BE2C (cell line): ENCODE measurements at regions not wholly inside any gene's neighbourhood (a gene's known extent, or its start where the extent isn't known, plus 50 kb on each side); places are given as distances from the start of the nearest gene placed in this dataset.

ENCODE experiments used
- DNase-seq: peaks from one replicate; pipeline ENCODE4 v3.0.0-alpha.2; 2020
- H3K27me3 ChIP-seq: fragments of 250-450 bp; sonication (Bioruptor Pico); 2 replicates; pipeline ENCODE4 v1.5.1; 2020; ENCODE audit warnings: mild to moderate bottlenecking
- H3K36me3 ChIP-seq: fragments of 250-450 bp; sonication (Bioruptor Pico); 2 replicates; pipeline ENCODE4 v1.5.1; 2020; ENCODE audit warnings: mild to moderate bottlenecking
- H3K4me1 ChIP-seq: fragments of 250-450 bp; sonication (Bioruptor Pico); 2 replicates; pipeline ENCODE4 v1.5.1; 2020
- H3K4me3 ChIP-seq: 2 replicates; pipeline ENCODE4 v1.5.1; 2011; ENCODE audit warnings: low read depth, low read length
- H3K9me3 ChIP-seq: fragments of 250-450 bp; sonication (Bioruptor Pico); 2 replicates; pipeline ENCODE4 v1.5.1; 2020
- CTCF ChIP-seq: IDR thresholded peaks from 2 replicates; pipeline ENCODE4 v1.5.1; 2012; ENCODE audit warnings: mild to moderate bottlenecking, low read depth, low read length

DNA sequence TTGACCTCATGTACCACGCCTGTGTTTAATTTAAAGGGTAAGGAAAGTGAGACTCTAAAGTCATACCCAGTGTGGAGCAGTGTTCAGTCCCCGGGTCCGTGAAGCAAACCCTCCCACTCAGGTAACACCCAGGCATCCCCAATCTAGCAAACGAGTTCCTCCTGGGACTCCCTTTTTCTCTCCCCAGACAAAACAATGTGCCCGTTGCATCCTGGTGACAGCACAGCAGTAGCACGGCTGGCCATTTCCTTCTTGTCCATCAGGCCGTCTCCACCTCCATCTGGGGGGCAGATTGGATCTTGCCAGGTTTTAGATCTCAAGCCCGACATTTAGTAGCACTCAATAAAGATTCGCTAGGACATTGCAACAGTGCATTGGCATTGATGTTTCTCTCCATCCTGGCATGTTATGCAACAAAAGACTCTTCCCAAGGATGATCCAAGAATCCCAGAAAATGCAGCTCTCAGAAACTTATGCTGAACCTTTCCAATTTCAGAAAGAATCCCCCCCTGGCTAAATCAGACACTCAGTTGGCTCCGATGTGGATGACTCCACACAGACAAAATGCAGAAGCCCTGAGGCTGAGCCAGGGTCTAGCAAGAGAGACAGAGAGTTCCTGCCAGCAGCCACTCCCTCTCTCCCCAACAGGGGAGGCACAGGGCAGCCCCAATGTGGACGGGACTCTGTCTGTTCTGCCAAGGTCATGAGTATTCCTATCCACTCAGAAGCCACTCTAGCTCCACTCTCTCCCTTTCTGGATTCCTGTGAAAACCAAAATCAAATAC lies 274.5 kb upstream of the MGMT start:
- no peak for DNase-seq
- TF ChIP-seq CTCF, result no peak
- Histone ChIP-seq H3K36me3 (no peaks in the 10 kb centered on the region), H3K4me3 (no peak overlapping the region), H3K9me3 (no peaks in the 10 kb centered on the region), H3K27me3 (no peaks in the 10 kb centered on the region), H3K4me1 (no peaks in the 10 kb centered on the region)

DNA sequence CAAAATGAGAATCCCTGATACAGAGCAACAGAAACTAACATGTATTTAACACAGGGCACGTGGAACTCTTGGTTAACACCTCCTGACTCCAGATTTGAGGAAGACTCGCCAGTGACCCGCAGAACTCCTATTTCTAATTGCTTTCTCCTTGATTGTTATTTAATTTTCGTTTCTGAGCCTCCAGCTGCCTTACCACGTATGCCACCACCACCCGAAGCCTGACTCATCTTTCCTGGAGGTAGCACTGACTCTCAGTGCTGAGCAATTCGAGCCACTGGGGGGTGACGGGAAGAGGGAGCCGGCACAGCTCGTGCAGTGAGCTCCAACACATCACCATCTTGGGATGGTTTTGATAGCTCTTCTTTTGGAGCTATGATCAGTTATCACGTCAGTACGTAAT lies 273.9 kb upstream of the MGMT start:
- no peak overlapping the region for H3K4me3 ChIP-seq
- no peak for TF ChIP-seq CTCF

GRCh38 chr10:129194181-129194870 lies 272.7 kb upstream of the MGMT start:
- H3K4me3 ChIP-seq, result no peak overlapping the region
- H3K36me3 ChIP-seq, result no peaks in the 10 kb centered on the region
- no peak for DNase-seq
- no peaks in the 10 kb centered on the region for H3K27me3 ChIP-seq
- no peak for TF ChIP-seq CTCF
- no peaks in the 10 kb centered on the region for H3K9me3 ChIP-seq
- no peaks in the 10 kb centered on the region for H3K4me1 ChIP-seq

More for the DNA sequence above, 273.9 kb upstream of the MGMT start:
- Histone ChIP-seq H3K9me3 (no peaks in the 10 kb centered on the region), H3K27me3 (no peaks in the 10 kb centered on the region), H3K4me1 (no peaks in the 10 kb centered on the region), H3K36me3 (no peaks in the 10 kb centered on the region)
- no peak for DNase-seq

- no peaks in the 10 kb centered on the region for H3K36me3 ChIP-seq
- no peak for TF ChIP-seq CTCF
- H3K27me3 ChIP-seq, result no peaks in the 10 kb centered on the region
- DNase-seq, result no peak
- no peaks in the 10 kb centered on the region; the same call in 1 of the 2 replicates for H3K9me3 ChIP-seq
- no peak overlapping the region for H3K4me3 ChIP-seq
- H3K4me1 ChIP-seq, result no peaks in the 10 kb centered on the region
These were observed 267.2 kb upstream of the MGMT start for GRCh38 chr10:129199826-129200225.

DNA sequence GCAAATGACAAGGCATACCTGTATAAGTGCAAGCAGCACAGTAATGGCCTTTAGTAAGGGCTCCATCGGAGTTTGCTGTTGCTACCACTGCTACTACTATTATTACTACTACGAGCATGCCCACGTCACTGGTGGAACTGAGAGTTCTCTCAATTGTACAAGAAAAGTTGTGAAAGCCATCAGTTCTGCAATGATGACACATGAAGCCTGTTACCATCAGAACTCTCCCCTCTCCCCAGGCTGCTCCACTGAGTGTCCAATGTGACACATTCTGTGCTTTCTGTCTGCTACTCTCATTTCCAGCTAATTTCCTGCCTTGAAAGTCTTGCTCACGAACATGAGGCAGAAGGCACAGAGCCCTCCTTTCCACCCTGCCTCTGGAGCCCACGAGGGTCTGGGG lies 263.2 kb upstream of the MGMT start:
- Histone ChIP-seq H3K27me3 (no peaks in the 10 kb centered on the region), H3K9me3 (no peaks in the 10 kb centered on the region; the same call in 1 of the 2 replicates), H3K4me1 (no peaks in the 10 kb centered on the region), H3K4me3 (no peak overlapping the region), H3K36me3 (no peaks in the 10 kb centered on the region)
- DNase-seq, result no peak
- no peak for TF ChIP-seq CTCF

DNA sequence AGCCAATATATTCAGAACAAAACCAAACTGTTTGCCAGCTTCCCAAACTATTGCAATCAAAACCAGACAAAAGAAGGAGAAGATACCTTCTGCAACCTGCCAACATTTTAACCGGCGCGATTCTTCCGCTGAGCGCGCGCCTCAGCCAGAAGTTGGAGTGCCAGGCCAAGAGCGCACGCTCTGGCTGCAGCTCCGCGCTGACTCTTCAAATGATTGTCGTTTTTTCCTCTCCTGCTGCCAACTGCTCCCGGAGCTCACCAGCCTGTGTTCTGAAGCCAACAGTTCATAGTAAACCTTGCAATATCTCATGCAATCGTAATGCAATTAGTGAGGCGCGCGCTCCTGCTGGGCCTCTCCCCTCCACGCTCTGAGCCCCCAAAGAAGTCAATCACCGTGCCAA lies 259.7 kb upstream of the MGMT start:
- Histone ChIP-seq H3K27me3 (no peaks in the 10 kb centered on the region), H3K36me3 (no peaks in the 10 kb centered on the region), H3K9me3 (no peaks in the 10 kb centered on the region), H3K4me1 (peaks cover 4% of the 10 kb centered on the region; the same call in 1 of the 2 replicates), H3K4me3 (no peak overlapping the region)
- TF ChIP-seq CTCF, result no peak
- no peak for DNase-seq
